MM.1S (cell line): ENCODE measurements at regions not wholly inside any gene's neighbourhood (a gene's known extent, or its start where the extent isn't known, plus 50 kb on each side); places are given as distances from the start of the nearest gene placed in this dataset.

Experiments used
- CTCF ChIP-seq: fragments of 300-600 bp; sonication (generic); IDR thresholded peaks from 2 replicates; pipeline ENCODE4 v1.5.1; 2016; ENCODE audit warnings: antibody characterized with exemption, low read length, mixed read lengths
- EZH2 ChIP-seq: fragments of 300-600 bp; sonication (generic); optimal IDR thresholded peaks from 2 replicates; pipeline ENCODE3; 2017; ENCODE audit warnings: low read depth, mild to moderate bottlenecking, antibody characterized with exemption, low read length, mixed read lengths
- EZH2phosphoT487 ChIP-seq: fragments of 300-600 bp; sonication (generic); IDR thresholded peaks from 2 replicates; pipeline ENCODE4 v1.6.1; 2018; ENCODE audit warnings: antibody characterized with exemption, low read length

DNA sequence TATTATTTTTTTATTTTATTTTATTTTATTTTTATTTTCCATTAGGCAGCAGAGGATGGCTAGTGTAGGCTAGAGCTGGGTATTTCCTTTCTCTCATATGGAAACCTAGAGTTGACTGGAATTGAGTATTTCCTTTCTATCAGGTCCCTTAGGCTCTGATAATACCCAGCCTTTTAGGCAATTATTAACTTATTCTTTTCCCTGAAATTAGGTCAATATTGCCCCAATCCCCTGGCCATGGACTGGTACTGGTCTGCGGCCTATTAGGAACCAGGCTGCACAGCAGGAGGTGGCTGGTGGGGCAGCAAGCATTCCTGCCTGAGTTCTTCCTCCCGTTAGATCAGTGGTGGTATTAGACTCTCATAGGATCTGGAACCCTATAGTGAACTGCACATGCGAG is 632.2 kb downstream of the TENT5A start:
- TF ChIP-seq CTCF (no peak), EZH2phosphoT487 (no peak), EZH2 (no peak)
